ENCODE measurements at regions not wholly inside any gene's neighbourhood (a gene's known extent, or its start where the extent isn't known, plus 50 kb on each side); places are given as distances from the start of the nearest gene placed in this dataset.

- DNase-seq = no peak
Observed at GRCh38 chr12:24554612-24555295, 394.1 kb downstream of the BCAT1 start.

GRCh38 chr12:24553259-24553658 is 395.6 kb downstream of the BCAT1 start:
- no peak for DNase-seq

GRCh38 chr12:24551163-24551786 is 397.6 kb downstream of the BCAT1 start:
- DNase-seq = no peak

GRCh38 chr12:24550609-24551008 is 398.3 kb downstream of the BCAT1 start:
- DNase-seq = no peak

GRCh38 chr12:24546661-24547060 is 402.2 kb downstream of the BCAT1 start:
- DNase-seq = no peak

- DNase-seq = no peak
Observed at GRCh38 chr12:24546084-24546483, 402.8 kb downstream of the BCAT1 start.

- no peak for DNase-seq
Observed at GRCh38 chr12:24544368-24544767, 404.5 kb downstream of the BCAT1 start.

- DNase-seq = no peak
Observed at GRCh38 chr12:24541193-24541871, 407.6 kb downstream of the BCAT1 start.

- no peak for DNase-seq
Observed at GRCh38 chr12:24539646-24540045, 409.3 kb downstream of the BCAT1 start.

- DNase-seq = no peak
Observed at GRCh38 chr12:24537083-24537860, 411.6 kb downstream of the BCAT1 start.

GRCh38 chr12:24535334-24536069 is 413.4 kb downstream of the BCAT1 start:
- DNase-seq = no peak

GRCh38 chr12:24534622-24535021 is 414.3 kb downstream of the BCAT1 start:
- no peak for DNase-seq

- no peak for DNase-seq
Observed at GRCh38 chr12:24533716-24534352, 415.1 kb downstream of the BCAT1 start.

GRCh38 chr12:24530689-24531088 is 418.2 kb downstream of the BCAT1 start:
- DNase-seq = no peak

GRCh38 chr12:24527102-24527501 is 421.8 kb downstream of the BCAT1 start:
- no peak for DNase-seq

- DNase-seq = no peak
Observed at GRCh38 chr12:24522736-24523135, 426.2 kb downstream of the BCAT1 start.

GRCh38 chr12:24519759-24520158 is 429.1 kb downstream of the BCAT1 start:
- no peak for DNase-seq

- DNase-seq = no peak
Observed at GRCh38 chr12:24517000-24517399, 431.9 kb downstream of the BCAT1 start.

GRCh38 chr12:24510581-24511125 is 438.2 kb downstream of the BCAT1 start:
- no peak for DNase-seq

GRCh38 chr12:24507827-24508226 is 441.1 kb downstream of the BCAT1 start:
- no peak for DNase-seq

- no peak for DNase-seq
Observed at GRCh38 chr12:24505366-24506015, 443.4 kb downstream of the BCAT1 start.

Measured in CD4-positive, alpha-beta T cell treated with Interleukin-17A for 1 hour (primary cell).